GM23338 (cell line): ENCODE measurements at regions not wholly inside any gene's neighbourhood (a gene's known extent, or its start where the extent isn't known, plus 50 kb on each side); places are given as distances from the start of the nearest gene placed in this dataset.

Source experiments
- ATAC-seq: fragments of 200-7000 bp; cut with Tn5 transposase; 3 replicates; pipeline ENCODE4 v1.9.1; 2020
- DNase-seq: peaks from one replicate; pipeline ENCODE4 v3.0.0-alpha.2; 2015; ENCODE audit warnings: low spot score
- H2AFZ ChIP-seq: fragments of 200-600 bp; sonication (generic); 2 replicates; pipeline ENCODE4 v1.8.0; 2016; ENCODE audit warnings: antibody characterized with exemption, mild to moderate bottlenecking, moderate library complexity
- H3F3A ChIP-seq: fragments of 200-600 bp; sonication (generic); replicated peaks from 2 replicates; pipeline ENCODE4 v1.8.0; 2017; ENCODE audit warnings: antibody characterized with exemption, mixed run types, low read depth
- H3K27ac ChIP-seq: fragments of 200-600 bp; sonication (generic); 2 replicates; pipeline ENCODE4 v1.6.1; 2016; ENCODE audit warnings: low read depth
- H3K27me3 ChIP-seq: fragments of 200-600 bp; sonication (generic); 2 replicates; pipeline ENCODE4 v1.8.0; 2016; ENCODE audit warnings: mild to moderate bottlenecking, mixed run types, moderate library complexity; ENCODE audit not compliant: insufficient read depth
- H3K36me3 ChIP-seq: fragments of 200-600 bp; sonication (generic); 2 replicates; pipeline ENCODE4 v1.8.0; 2016; ENCODE audit warnings: mild to moderate bottlenecking; ENCODE audit not compliant: insufficient read depth
- H3K4me1 ChIP-seq: fragments of 200-600 bp; sonication (generic); 2 replicates; pipeline ENCODE4 v1.8.0; 2016; ENCODE audit warnings: mild to moderate bottlenecking, moderate library complexity; ENCODE audit not compliant: insufficient read depth
- H3K4me2 ChIP-seq: fragments of 200-600 bp; sonication (generic); 2 replicates; pipeline ENCODE4 v1.7.1; 2017; ENCODE audit warnings: mixed run types
- H3K4me3 ChIP-seq: fragments of 200-600 bp; sonication (generic); 2 replicates; pipeline ENCODE4 v1.6.1; 2016; ENCODE audit warnings: mixed run types
- H3K79me2 ChIP-seq: fragments of 200-600 bp; sonication (generic); replicated peaks from 2 replicates; pipeline ENCODE4 v1.8.0; 2017; ENCODE audit warnings: mild to moderate bottlenecking; ENCODE audit not compliant: insufficient read depth
- H3K9me2 ChIP-seq: fragments of 200-600 bp; sonication (generic); 2 replicates; pipeline ENCODE4 v1.8.0; 2017; ENCODE audit not compliant: insufficient read depth
- H4K20me1 ChIP-seq: fragments of 200-600 bp; sonication (generic); replicated peaks from 2 replicates; pipeline ENCODE4 v1.8.0; 2017; ENCODE audit warnings: mild to moderate bottlenecking; ENCODE audit not compliant: insufficient read depth
- H3K27ac Mint-ChIP-seq: 2 replicates; pipeline ENCODE4 v1.8.0; 2020; ENCODE audit warnings: inconsistent platforms, mild to moderate bottlenecking, moderate library complexity, mixed read lengths
- H3K27me3 Mint-ChIP-seq: 3 replicates; pipeline ENCODE4 v1.8.0; 2022; ENCODE audit warnings: low read depth, mild to moderate bottlenecking, moderate library complexity, mixed read lengths, inconsistent platforms; ENCODE audit not compliant: insufficient read depth, poor library complexity
- H3K36me3 Mint-ChIP-seq: 3 replicates; pipeline ENCODE4 v1.8.0; 2021; ENCODE audit warnings: low read depth, mild to moderate bottlenecking, inconsistent platforms, moderate library complexity, mixed read lengths
- H3K4me1 Mint-ChIP-seq: 3 replicates; pipeline ENCODE4 v1.8.0; 2020; ENCODE audit warnings: mild to moderate bottlenecking, inconsistent platforms, mixed read lengths
- H3K4me3 Mint-ChIP-seq: 3 replicates; pipeline ENCODE4 v1.8.0; 2021; ENCODE audit warnings: moderate library complexity, mild to moderate bottlenecking, inconsistent platforms, mixed read lengths
- H3K9me3 Mint-ChIP-seq: 3 replicates; pipeline ENCODE4 v1.8.0; 2020; ENCODE audit warnings: moderate library complexity, mild to moderate bottlenecking, inconsistent platforms, mixed read lengths
- CREB1 ChIP-seq: fragments of 250-450 bp; sonication (Bioruptor Pico); IDR thresholded peaks from 2 replicates; pipeline ENCODE4 v1.5.0; 2020; ENCODE audit warnings: low read depth, mild to moderate bottlenecking, moderate library complexity
- ETS1 ChIP-seq: IDR thresholded peaks from 2 replicates; pipeline ENCODE4 v1.6.1; 2016; ENCODE audit warnings: antibody characterized with exemption
- EZH2 ChIP-seq: fragments of 200-600 bp; sonication (generic); IDR thresholded peaks from one replicate; pipeline ENCODE4 v1.8.0; 2017; ENCODE audit warnings: antibody characterized with exemption, mild to moderate bottlenecking, low read depth; ENCODE audit not compliant: unreplicated experiment
- EZH2phosphoT487 ChIP-seq: fragments of 200-600 bp; sonication (generic); IDR thresholded peaks from one replicate; pipeline ENCODE4 v1.8.1; 2018; ENCODE audit warnings: antibody characterized with exemption; ENCODE audit not compliant: unreplicated experiment
- JUNB ChIP-seq: IDR thresholded peaks from one replicate; pipeline ENCODE4 v1.6.1; 2016; ENCODE audit warnings: antibody characterized with exemption; ENCODE audit not compliant: unreplicated experiment
- NANOG ChIP-seq: IDR thresholded peaks from 2 replicates; pipeline ENCODE4 v1.6.1; 2016; ENCODE audit warnings: antibody characterized with exemption, borderline replicate concordance
- POLR2AphosphoS5 ChIP-seq: IDR thresholded peaks from 2 replicates; pipeline ENCODE4 v1.6.1; 2016; ENCODE audit warnings: antibody characterized with exemption, low read depth
- REST ChIP-seq: IDR thresholded peaks from one replicate; pipeline ENCODE4 v1.6.1; 2018; ENCODE audit warnings: antibody characterized with exemption; ENCODE audit not compliant: unreplicated experiment
- STAT1 ChIP-seq: IDR thresholded peaks from one replicate; pipeline ENCODE4 v1.6.1; 2016; ENCODE audit warnings: antibody characterized with exemption; ENCODE audit not compliant: unreplicated experiment
- ZNF114 ChIP-seq: fragments of 250-450 bp; sonication (Bioruptor Pico); IDR thresholded peaks from 2 replicates; pipeline ENCODE4 v1.5.0; 2020; ENCODE audit warnings: mild to moderate bottlenecking, moderate library complexity
- ZNF331 ChIP-seq: fragments of 250-450 bp; sonication (Bioruptor Pico); IDR thresholded peaks from 2 replicates; pipeline ENCODE4 v1.5.0; 2020; ENCODE audit warnings: low read depth, mild to moderate bottlenecking, moderate library complexity
- ZNF462 ChIP-seq: fragments of 250-450 bp; sonication (Bioruptor Pico); IDR thresholded peaks from 2 replicates; pipeline ENCODE4 v1.5.0; 2020; ENCODE audit warnings: mild to moderate bottlenecking, moderate library complexity
- TF ChIP-seq, protein P1 (sequence below), 2 experiments: fragments of 200-600 bp in 1 of 2; sonication (generic) in 1 of 2; conservative IDR thresholded peaks; 2 replicates each; pipeline versions ENCODE4 v1.5.1 to v1.6.1; 2016 to 2017; ENCODE audit warnings: antibody characterized with exemption in 2 of 2, low read depth in 2 of 2, mild to moderate bottlenecking in 2 of 2, moderate library complexity in 1 of 2

DNA sequence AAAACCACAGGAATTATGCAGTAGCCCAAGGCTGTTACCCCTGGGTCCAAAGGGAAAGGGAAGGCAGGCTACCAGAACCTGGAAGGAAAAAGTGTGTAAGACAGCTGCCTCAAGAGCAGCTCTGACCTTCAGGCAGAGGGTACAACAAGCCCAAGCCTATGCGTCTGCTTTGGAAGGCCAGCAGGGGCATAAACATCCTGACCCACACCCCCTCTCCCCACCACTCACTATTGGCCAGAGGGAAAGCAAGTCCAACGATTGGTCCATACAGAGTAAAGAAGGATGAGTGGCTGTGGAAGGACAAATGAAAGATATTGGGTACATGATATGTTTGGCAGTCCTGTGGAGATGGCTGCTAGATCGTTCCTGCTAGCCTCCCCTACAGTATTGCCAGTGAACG lies 227.6 kb upstream of the HNRNPA3 start:
- DNase-seq (peak; percentile 17), ATAC-seq (peak; percentile 66)
- Mint-ChIP-seq H3K27ac (no peak overlapping the region), H3K9me3 (no peaks in the 10 kb centered on the region), H3K4me1 (no peaks in the 10 kb centered on the region), H3K27me3 (peaks cover 4% of the 10 kb centered on the region), H3K36me3 (no peaks in the 10 kb centered on the region), H3K4me3 (no peak overlapping the region)
- H3K9me2 ChIP-seq, result no peaks in the 10 kb centered on the region
- no peaks in the 10 kb centered on the region for H4K20me1 ChIP-seq
- no peaks in the 10 kb centered on the region for H3K4me1 ChIP-seq
- H3K36me3 ChIP-seq, result no peaks in the 10 kb centered on the region
- TF ChIP-seq ZNF331 (CRISPR knock-in tag) (no peak), REST (no peak), ETS1 (no peak), ZNF462 (CRISPR knock-in tag) (no peak), JUNB (no peak), EZH2phosphoT487 (no peak), CREB1 (CRISPR knock-in tag) (no peak), NANOG (no peak), ZNF114 (CRISPR knock-in tag) (no peak), STAT1 (no peak), POLR2AphosphoS5 (no peak), EZH2 (no peak)
- TF ChIP-seq, protein P1, sequence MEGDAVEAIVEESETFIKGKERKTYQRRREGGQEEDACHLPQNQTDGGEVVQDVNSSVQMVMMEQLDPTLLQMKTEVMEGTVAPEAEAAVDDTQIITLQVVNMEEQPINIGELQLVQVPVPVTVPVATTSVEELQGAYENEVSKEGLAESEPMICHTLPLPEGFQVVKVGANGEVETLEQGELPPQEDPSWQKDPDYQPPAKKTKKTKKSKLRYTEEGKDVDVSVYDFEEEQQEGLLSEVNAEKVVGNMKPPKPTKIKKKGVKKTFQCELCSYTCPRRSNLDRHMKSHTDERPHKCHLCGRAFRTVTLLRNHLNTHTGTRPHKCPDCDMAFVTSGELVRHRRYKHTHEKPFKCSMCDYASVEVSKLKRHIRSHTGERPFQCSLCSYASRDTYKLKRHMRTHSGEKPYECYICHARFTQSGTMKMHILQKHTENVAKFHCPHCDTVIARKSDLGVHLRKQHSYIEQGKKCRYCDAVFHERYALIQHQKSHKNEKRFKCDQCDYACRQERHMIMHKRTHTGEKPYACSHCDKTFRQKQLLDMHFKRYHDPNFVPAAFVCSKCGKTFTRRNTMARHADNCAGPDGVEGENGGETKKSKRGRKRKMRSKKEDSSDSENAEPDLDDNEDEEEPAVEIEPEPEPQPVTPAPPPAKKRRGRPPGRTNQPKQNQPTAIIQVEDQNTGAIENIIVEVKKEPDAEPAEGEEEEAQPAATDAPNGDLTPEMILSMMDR (conservative IDR thresholded peaks at IDR 0.05; ENCODE audit: low read depth in 2 of 2), result no peak
- H3K4me2 ChIP-seq, result no peak overlapping the region
- no peaks in the 10 kb centered on the region for H3F3A ChIP-seq
- H3K79me2 ChIP-seq, result no peaks in the 10 kb centered on the region
- no peaks in the 10 kb centered on the region for H3K27me3 ChIP-seq
- no peak overlapping the region for H3K4me3 ChIP-seq
- no peak overlapping the region for H3K27ac ChIP-seq
- H2AFZ ChIP-seq, result 0 out of 2 replicates have a peak overlapping the region, but pooled peaks have one; percentile 52
